ENCODE measurements at regions not wholly inside any gene's neighbourhood (a gene's known extent, or its start where the extent isn't known, plus 50 kb on each side); places are given as distances from the start of the nearest gene placed in this dataset.
A peak's percentile ranks its signal among the peaks of the same experiment; 100 is the strongest.
"Not testable (repeated sequence)": the region's sequence is repeated elsewhere in the genome, so short reads cannot be mapped to it uniquely, and the experiment has no call there.

- H3K36me3 ChIP-seq (ENCODE audit: insufficient read depth, low read length); H3K9ac ChIP-seq (ENCODE audit: low read depth, low read length); H3K4me3 ChIP-seq (ENCODE audit: low read depth in 1 of 2, low read length in 2 of 2); H3K4me1 ChIP-seq (ENCODE audit: insufficient read depth, low read length); H4K20me1 ChIP-seq (ENCODE audit: insufficient read depth, low read length); H2AFZ ChIP-seq (ENCODE audit: low read depth, low read length); ATAC-seq (ENCODE audit: insufficient read depth, low read depth); H3K27me3 ChIP-seq (ENCODE audit: insufficient read depth, low read length, poor library complexity); H3K4me2 ChIP-seq (ENCODE audit: insufficient read depth, low read length); DNase-seq; H3K79me2 ChIP-seq (ENCODE audit: insufficient read depth, low read length); H3K27ac ChIP-seq (ENCODE audit: low read length); H3K9me3 ChIP-seq (ENCODE audit: insufficient read depth, low read length, severe bottlenecking): not testable (repeated sequence)
Measured at GRCh38 chrX:132302687-132303086, 83.4 kb upstream of the RAP2C start.

GRCh38 chrX:132294776-132295495 is 75.7 kb upstream of the RAP2C start:
- DNase-seq = no peak
- no peak for ATAC-seq (ENCODE audit: insufficient read depth, low read depth)
- no peaks in the 10 kb centered on the region for H4K20me1 ChIP-seq (ENCODE audit: insufficient read depth, low read length)
- TF ChIP-seq EZH2 (IDR thresholded peaks at IDR 0.05; ENCODE audit: borderline replicate concordance, low read depth, low read length, severe bottlenecking) = no peak
- TF ChIP-seq CTCF (IDR thresholded peaks at IDR 0.05; ENCODE audit: borderline replicate concordance, extremely low read depth, low read length, poor library complexity, severe bottlenecking) = no peak
- H3K36me3 ChIP-seq (ENCODE audit: insufficient read depth, low read length) = no peaks in the 10 kb centered on the region
- no peak overlapping the region for H3K4me2 ChIP-seq (ENCODE audit: insufficient read depth, low read length)
- H3K4me1 ChIP-seq (ENCODE audit: insufficient read depth, low read length) = no peaks in the 10 kb centered on the region
- H3K9ac ChIP-seq (ENCODE audit: low read depth, low read length) = no peak overlapping the region
- no peak overlapping the region for H2AFZ ChIP-seq (ENCODE audit: low read depth, low read length)
- H3K27ac ChIP-seq (ENCODE audit: low read length) = no peak overlapping the region
- H3K79me2 ChIP-seq (ENCODE audit: insufficient read depth, low read length) = no peaks in the 10 kb centered on the region
- H3K27me3 ChIP-seq (ENCODE audit: insufficient read depth, low read length, poor library complexity) = no peaks in the 10 kb centered on the region
- no peaks in the 10 kb centered on the region for H3K9me3 ChIP-seq (ENCODE audit: insufficient read depth, low read length, severe bottlenecking)
- H3K4me3 ChIP-seq (ENCODE audit: low read depth in 1 of 2, low read length in 2 of 2) = no peak overlapping the region

GRCh38 chrX:132294192-132294591 is 74.9 kb upstream of the RAP2C start:
- TF ChIP-seq EZH2 (IDR thresholded peaks at IDR 0.05; ENCODE audit: borderline replicate concordance, low read depth, low read length, severe bottlenecking) = no peak
- TF ChIP-seq CTCF (IDR thresholded peaks at IDR 0.05; ENCODE audit: borderline replicate concordance, extremely low read depth, low read length, poor library complexity, severe bottlenecking) = no peak
- Histone ChIP-seq H2AFZ (ENCODE audit: low read depth, low read length) (no peak overlapping the region), H3K9me3 (ENCODE audit: insufficient read depth, low read length, severe bottlenecking) (no peaks in the 10 kb centered on the region), H3K4me1 (ENCODE audit: insufficient read depth, low read length) (no peaks in the 10 kb centered on the region), H3K27me3 (ENCODE audit: insufficient read depth, low read length, poor library complexity) (no peaks in the 10 kb centered on the region), H3K27ac (ENCODE audit: low read length) (no peak overlapping the region), H3K79me2 (ENCODE audit: insufficient read depth, low read length) (no peaks in the 10 kb centered on the region), H3K4me2 (ENCODE audit: insufficient read depth, low read length) (no peak overlapping the region), H3K4me3 (ENCODE audit: low read depth in 1 of 2, low read length in 2 of 2) (no peak overlapping the region), H3K36me3 (ENCODE audit: insufficient read depth, low read length) (no peaks in the 10 kb centered on the region), H3K9ac (ENCODE audit: low read depth, low read length) (no peak overlapping the region), H4K20me1 (ENCODE audit: insufficient read depth, low read length) (no peaks in the 10 kb centered on the region)
- DNase-seq (no peak), ATAC-seq (ENCODE audit: insufficient read depth, low read depth) (no peak)

- no peaks in the 10 kb centered on the region for H3K36me3 ChIP-seq (ENCODE audit: insufficient read depth, low read length)
- ATAC-seq (ENCODE audit: insufficient read depth, low read depth) (peak; percentile 82), DNase-seq (peak; percentile 35)
- no peak overlapping the region for H3K4me3 ChIP-seq (ENCODE audit: low read depth in 1 of 2, low read length in 2 of 2)
- no peaks in the 10 kb centered on the region for H3K79me2 ChIP-seq (ENCODE audit: insufficient read depth, low read length)
- H4K20me1 ChIP-seq (ENCODE audit: insufficient read depth, low read length) = no peaks in the 10 kb centered on the region
- no peak overlapping the region for H3K27ac ChIP-seq (ENCODE audit: low read length)
- H3K9ac ChIP-seq (ENCODE audit: low read depth, low read length) = no peak overlapping the region
- H2AFZ ChIP-seq (ENCODE audit: low read depth, low read length) = no peak overlapping the region
- H3K4me2 ChIP-seq (ENCODE audit: insufficient read depth, low read length) = no peak overlapping the region
- no peaks in the 10 kb centered on the region for H3K27me3 ChIP-seq (ENCODE audit: insufficient read depth, low read length, poor library complexity)
- no peaks in the 10 kb centered on the region for H3K4me1 ChIP-seq (ENCODE audit: insufficient read depth, low read length)
- H3K9me3 ChIP-seq (ENCODE audit: insufficient read depth, low read length, severe bottlenecking) = no peaks in the 10 kb centered on the region
- TF ChIP-seq CTCF (IDR thresholded peaks at IDR 0.05; ENCODE audit: borderline replicate concordance, extremely low read depth, low read length, poor library complexity, severe bottlenecking) = peak; percentile 66
- TF ChIP-seq EZH2 (IDR thresholded peaks at IDR 0.05; ENCODE audit: borderline replicate concordance, low read depth, low read length, severe bottlenecking) = no peak
Measured at GRCh38 chrX:132292793-132293192, 73.5 kb upstream of the RAP2C start.

Measured in DND-41 (cell line).